GM19025 (cell line): ENCODE measurements at regions not wholly inside any gene's neighbourhood (a gene's known extent, or its start where the extent isn't known, plus 50 kb on each side); places are given as distances from the start of the nearest gene placed in this dataset.

ENCODE experiments used
- ATAC-seq: cut with Tn5 transposase; IDR thresholded peaks from one replicate; pipeline ENCODE4 v1.9.1; 2021; ENCODE audit warnings: mild to moderate bottlenecking, low read depth, moderate library complexity; ENCODE audit not compliant: unreplicated experiment

GRCh38 chr12:58177366-58177765 lies 236.0 kb downstream of the ATP23 start:
- no peak for ATAC-seq

- no peak for ATAC-seq
These were observed 242.8 kb downstream of the ATP23 start for GRCh38 chr12:58184212-58184611.

GRCh38 chr12:58186401-58186800 lies 245.0 kb downstream of the ATP23 start:
- no peak for ATAC-seq

DNA sequence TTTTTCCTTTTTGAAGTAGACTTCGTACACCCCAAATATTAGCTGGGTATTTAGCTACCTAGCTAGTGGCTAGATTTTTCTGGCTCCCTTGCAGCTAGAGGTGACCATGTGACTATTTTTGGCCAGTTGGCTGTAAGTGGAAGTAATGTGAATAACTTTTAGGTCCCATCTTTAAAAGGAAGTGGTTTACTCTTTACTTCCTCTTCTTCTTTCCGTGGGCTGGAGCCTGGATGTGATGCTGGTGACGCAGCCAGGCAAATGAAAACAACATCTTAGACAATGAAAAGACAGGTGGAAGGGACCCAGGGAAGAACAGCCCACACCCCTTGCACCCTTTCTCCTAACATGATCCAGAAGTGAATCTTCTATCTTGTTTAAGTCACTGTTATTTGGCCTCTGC lies 245.5 kb downstream of the ATP23 start:
- no peak for ATAC-seq

DNA sequence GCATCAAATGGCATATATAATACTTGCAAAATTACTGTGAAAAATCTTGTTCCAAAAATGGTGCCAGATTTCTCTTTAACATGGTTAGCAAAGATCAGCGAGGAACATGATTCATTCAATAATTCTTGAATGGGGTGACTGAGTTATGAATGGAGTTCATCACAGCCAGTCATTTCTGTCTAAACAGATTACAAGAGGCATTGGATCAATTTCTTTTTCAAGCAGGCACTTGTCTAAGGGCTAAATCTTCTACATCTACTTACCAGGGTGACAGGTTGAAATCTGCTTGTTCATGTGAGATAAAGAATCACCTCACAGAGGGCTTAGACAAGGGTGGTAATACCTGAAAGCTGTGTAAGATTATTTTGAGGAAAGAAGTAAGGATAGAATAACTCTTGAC lies 247.7 kb downstream of the ATP23 start:
- no peak for ATAC-seq

DNA sequence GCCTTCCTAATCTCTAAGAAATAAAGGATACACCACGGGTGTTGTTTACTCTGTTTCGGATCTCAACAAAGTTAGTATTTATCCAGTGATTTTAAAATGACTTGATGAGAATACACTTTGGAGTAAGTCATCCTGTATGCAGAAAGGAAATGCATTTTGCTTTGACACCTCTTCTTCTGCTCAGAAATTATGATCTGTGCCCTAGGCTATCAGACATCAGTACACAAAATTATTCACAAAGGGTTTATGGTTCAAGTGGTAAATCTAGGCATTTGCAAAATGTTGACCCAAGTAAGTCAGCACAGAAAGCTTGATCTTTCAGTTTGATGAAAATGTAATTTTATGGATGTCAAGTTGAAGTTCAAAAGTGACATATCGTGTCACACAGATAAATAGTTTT lies 248.5 kb downstream of the ATP23 start:
- ATAC-seq = no peak

- no peak for ATAC-seq
These were observed 249.3 kb downstream of the ATP23 start for GRCh38 chr12:58190618-58191017.

GRCh38 chr12:58196971-58197370 lies 255.6 kb downstream of the ATP23 start:
- no peak for ATAC-seq

DNA sequence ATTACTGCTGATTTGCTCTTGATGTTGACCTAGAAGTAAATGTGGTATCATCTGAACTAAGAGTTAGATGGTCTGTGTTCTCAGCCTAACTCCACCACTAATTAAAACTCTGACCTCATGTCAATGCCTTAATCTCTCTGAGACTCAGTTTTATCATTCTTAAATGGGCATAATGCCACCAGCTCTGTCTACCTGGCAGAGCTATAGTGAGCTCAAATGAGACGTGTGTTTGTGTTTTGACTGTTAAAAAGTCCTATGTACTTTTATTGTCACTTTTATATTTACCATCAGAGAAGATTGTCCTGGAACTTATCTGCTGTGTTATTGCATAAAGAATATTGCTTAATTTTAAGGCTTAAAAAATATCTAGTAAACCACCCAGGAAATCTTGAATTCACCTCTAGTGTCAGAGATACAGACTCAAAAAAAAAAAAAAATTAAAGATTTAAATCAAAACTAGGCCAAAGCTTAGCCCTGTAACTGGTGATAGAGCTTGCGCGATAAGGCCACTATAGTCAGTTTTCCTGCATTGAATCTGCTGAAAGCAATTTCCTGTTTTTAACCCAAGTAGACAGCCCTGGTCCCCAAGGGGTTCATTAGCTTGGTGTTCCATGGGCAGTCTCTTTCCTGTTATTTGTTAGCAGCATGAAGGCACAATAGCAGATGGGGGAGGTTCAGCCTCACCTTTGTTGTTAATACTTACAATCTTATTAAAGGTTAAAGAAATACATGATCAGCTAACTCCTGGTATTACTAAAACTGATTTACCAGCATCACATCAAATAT lies 261.8 kb downstream of the ATP23 start:
- no peak for ATAC-seq

GRCh38 chr12:58204071-58204470 lies 262.7 kb downstream of the ATP23 start:
- no peak for ATAC-seq

DNA sequence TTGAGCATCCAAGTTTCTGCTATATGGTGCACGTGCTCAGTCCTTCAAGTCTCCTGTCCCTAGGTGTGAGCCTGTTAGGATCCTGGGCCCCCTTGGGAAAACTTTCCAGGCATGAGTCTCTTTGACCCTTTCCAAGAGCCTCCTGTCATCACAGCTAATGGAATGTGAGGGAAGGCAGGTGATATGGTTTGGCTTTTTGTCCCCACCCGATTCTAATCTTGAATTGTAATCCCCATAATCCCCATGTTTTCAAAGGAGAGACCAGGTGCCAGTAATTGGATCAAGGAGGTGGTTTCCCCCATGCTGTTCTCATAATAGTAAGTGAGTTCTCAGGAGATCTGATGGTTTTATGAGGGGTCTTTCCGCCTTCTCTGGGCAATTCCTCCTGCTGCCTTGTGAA lies 265.5 kb downstream of the ATP23 start:
- no peak for ATAC-seq

DNA sequence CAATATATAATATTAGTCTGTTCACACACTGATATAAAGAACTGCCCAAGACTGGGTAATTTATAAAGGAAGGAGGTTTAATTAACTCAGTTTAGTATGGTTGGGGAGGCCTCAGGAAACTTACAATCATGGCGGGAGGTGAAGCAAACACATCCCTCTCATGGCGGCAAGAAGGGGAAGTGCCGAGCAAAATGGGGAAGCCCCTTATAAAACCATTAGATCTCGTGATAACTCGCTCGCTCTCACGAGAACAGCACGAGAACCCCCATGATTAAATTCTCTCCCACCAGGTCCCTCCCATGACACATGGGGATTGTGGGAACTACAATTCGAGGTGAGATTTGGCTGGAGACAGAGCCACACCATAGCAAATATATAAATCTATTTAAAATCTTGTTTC lies 269.8 kb downstream of the ATP23 start:
- ATAC-seq = no peak

GRCh38 chr12:58217130-58217529 lies 275.8 kb downstream of the ATP23 start:
- ATAC-seq = no peak

- no peak for ATAC-seq
These were observed 283.3 kb downstream of the ATP23 start for GRCh38 chr12:58224536-58225105.

GRCh38 chr12:58225203-58225877 lies 284.0 kb downstream of the ATP23 start:
- no peak for ATAC-seq

DNA sequence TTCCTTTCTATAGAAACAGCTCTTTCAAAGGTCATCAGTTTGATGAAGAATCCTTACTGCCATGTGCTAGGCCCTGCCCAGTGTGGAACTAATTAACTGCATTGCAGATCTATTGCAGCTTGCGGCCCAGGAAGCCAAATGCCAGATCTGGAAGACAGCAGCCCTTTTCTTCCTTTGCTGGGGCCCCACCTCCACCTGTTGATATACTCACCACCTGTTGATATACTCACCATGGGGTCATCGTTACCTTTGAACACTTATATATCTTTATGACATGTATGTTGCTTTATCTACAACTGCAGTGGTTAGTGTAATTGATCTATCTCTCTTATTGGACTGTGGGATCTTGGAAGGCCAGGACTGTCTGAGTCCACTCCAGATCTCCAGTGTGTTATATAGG lies 292.5 kb downstream of the ATP23 start:
- ATAC-seq = no peak

GRCh38 chr12:58238411-58238810 lies 297.0 kb downstream of the ATP23 start:
- ATAC-seq = no peak

DNA sequence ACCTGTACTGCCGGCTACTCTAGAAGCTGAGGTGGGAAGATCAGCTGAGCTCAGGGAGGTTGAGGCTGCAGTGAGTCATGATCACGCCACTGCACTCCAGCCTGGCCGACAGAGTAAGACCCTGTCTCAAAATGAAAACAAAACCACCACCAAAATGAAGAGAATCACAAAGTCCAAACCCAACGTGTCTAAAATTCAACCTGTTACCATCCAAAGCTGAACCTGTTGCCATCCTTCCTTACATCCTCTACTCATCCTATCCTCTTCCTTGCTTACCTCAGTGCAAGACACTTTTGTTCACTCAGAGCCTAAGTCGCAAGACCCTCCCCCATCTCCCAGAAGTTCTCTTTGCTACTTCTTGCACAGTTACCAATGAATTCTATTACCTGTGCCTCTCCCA lies 299.7 kb downstream of the ATP23 start:
- no peak for ATAC-seq

GRCh38 chr12:58242796-58243630 lies 301.6 kb downstream of the ATP23 start:
- no peak for ATAC-seq

GRCh38 chr12:58247633-58248032 lies 306.3 kb downstream of the ATP23 start:
- ATAC-seq = no peak

- ATAC-seq = no peak
These were observed 307.2 kb downstream of the ATP23 start for GRCh38 chr12:58248599-58248998.
